ENCODE measurements at regions not wholly inside any gene's neighbourhood (a gene's known extent, or its start where the extent isn't known, plus 50 kb on each side); places are given as distances from the start of the nearest gene placed in this dataset.

DNA sequence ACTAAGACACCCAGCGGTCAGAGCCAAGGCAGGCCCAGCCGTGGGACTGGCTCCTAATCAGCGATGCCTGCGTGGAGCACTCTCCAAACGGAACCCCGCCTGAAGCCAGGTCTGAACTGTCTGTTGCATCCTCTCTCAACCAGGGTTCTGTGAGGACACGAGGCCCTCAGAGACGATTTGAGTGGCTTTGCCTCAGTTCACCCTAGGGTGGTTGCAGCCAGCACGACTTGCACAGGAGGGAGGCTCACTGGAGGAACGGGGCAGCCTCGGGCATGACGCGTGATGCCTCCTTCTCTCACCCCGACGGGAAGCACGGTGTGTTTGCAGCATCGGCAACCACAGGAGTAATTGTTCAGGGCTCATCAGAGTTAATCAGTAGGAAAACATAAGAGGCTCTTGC is 336.4 kb downstream of the EIPR1 start:
- Histone ChIP-seq H3K4me1 (ENCODE audit: control insufficient read depth, extremely low read depth, insufficient read depth, low read length) (no peaks in the 10 kb centered on the region), H3K27ac (ENCODE audit: insufficient read depth, low read length) (no peak overlapping the region), H3K9me3 (ENCODE audit: control insufficient read depth, insufficient read depth, low read depth, low read length) (peaks cover 2% of the 10 kb centered on the region), H3K36me3 (ENCODE audit: control insufficient read depth, insufficient read depth, low read length) (no peaks in the 10 kb centered on the region), H4K20me1 (ENCODE audit: control insufficient read depth, extremely low read depth, insufficient read depth, low read length) (no peaks in the 10 kb centered on the region), H3K79me2 (ENCODE audit: control insufficient read depth, insufficient read depth, low read length) (no peaks in the 10 kb centered on the region), H3K9ac (ENCODE audit: insufficient read depth, low read length) (no peak overlapping the region), H3K4me3 (replicated peaks in 1 of 4; ENCODE audit: control extremely low read depth in 1 of 4, insufficient read depth in 1 of 4, low read depth in 3 of 4, low read length in 4 of 4) (no peak overlapping the region), H3K27me3 (ENCODE audit: control insufficient read depth, insufficient read depth, low read length) (no peaks in the 10 kb centered on the region), H2AFZ (ENCODE audit: low read length) (no peak overlapping the region), H3K4me2 (ENCODE audit: extremely low read depth, insufficient read depth, low read length) (no peak overlapping the region)
- no peak for TF ChIP-seq EZH2 (IDR thresholded peaks at IDR 0.05; ENCODE audit: low read length, missing control alignments)
- TF ChIP-seq, protein P1, sequence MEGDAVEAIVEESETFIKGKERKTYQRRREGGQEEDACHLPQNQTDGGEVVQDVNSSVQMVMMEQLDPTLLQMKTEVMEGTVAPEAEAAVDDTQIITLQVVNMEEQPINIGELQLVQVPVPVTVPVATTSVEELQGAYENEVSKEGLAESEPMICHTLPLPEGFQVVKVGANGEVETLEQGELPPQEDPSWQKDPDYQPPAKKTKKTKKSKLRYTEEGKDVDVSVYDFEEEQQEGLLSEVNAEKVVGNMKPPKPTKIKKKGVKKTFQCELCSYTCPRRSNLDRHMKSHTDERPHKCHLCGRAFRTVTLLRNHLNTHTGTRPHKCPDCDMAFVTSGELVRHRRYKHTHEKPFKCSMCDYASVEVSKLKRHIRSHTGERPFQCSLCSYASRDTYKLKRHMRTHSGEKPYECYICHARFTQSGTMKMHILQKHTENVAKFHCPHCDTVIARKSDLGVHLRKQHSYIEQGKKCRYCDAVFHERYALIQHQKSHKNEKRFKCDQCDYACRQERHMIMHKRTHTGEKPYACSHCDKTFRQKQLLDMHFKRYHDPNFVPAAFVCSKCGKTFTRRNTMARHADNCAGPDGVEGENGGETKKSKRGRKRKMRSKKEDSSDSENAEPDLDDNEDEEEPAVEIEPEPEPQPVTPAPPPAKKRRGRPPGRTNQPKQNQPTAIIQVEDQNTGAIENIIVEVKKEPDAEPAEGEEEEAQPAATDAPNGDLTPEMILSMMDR (conservative IDR thresholded peaks at IDR 0.05 in 1 of 2, IDR thresholded peaks at IDR 0.05 in 1 of 2; ENCODE audit: low read depth in 1 of 2, low read length in 2 of 2), result no peak
- no peak for DNase-seq (ENCODE audit: low read depth in 2 of 2)

GRCh38 chr2:3040496-3041140 is 337.0 kb downstream of the EIPR1 start:
- Histone ChIP-seq H3K4me1 (ENCODE audit: control insufficient read depth, extremely low read depth, insufficient read depth, low read length) (no peaks in the 10 kb centered on the region), H3K27me3 (ENCODE audit: control insufficient read depth, insufficient read depth, low read length) (no peaks in the 10 kb centered on the region), H3K9me3 (ENCODE audit: control insufficient read depth, insufficient read depth, low read depth, low read length) (peaks cover 1% of the 10 kb centered on the region), H3K4me3 (replicated peaks in 1 of 4; ENCODE audit: control extremely low read depth in 1 of 4, insufficient read depth in 1 of 4, low read depth in 3 of 4, low read length in 4 of 4) (no peak overlapping the region), H3K36me3 (ENCODE audit: control insufficient read depth, insufficient read depth, low read length) (no peaks in the 10 kb centered on the region), H3K27ac (ENCODE audit: insufficient read depth, low read length) (no peak overlapping the region), H3K9ac (ENCODE audit: insufficient read depth, low read length) (no peak overlapping the region), H3K4me2 (ENCODE audit: extremely low read depth, insufficient read depth, low read length) (no peak overlapping the region), H3K79me2 (ENCODE audit: control insufficient read depth, insufficient read depth, low read length) (no peaks in the 10 kb centered on the region), H4K20me1 (ENCODE audit: control insufficient read depth, extremely low read depth, insufficient read depth, low read length) (no peaks in the 10 kb centered on the region), H2AFZ (ENCODE audit: low read length) (no peak overlapping the region)
- no peak for DNase-seq (ENCODE audit: low read depth in 2 of 2)
- TF ChIP-seq, protein P1 (conservative IDR thresholded peaks at IDR 0.05 in 1 of 2, IDR thresholded peaks at IDR 0.05 in 1 of 2; ENCODE audit: low read depth in 1 of 2, low read length in 2 of 2), result no peak
- TF ChIP-seq EZH2 (IDR thresholded peaks at IDR 0.05; ENCODE audit: low read length, missing control alignments), result no peak

- no peaks in the 10 kb centered on the region for H4K20me1 ChIP-seq (ENCODE audit: control insufficient read depth, extremely low read depth, insufficient read depth, low read length)
- H3K79me2 ChIP-seq (ENCODE audit: control insufficient read depth, insufficient read depth, low read length), result no peaks in the 10 kb centered on the region
- H2AFZ ChIP-seq (ENCODE audit: low read length), result no peak overlapping the region
- H3K9me3 ChIP-seq (ENCODE audit: control insufficient read depth, insufficient read depth, low read depth, low read length), result no peaks in the 10 kb centered on the region
- no peak for TF ChIP-seq EZH2 (IDR thresholded peaks at IDR 0.05; ENCODE audit: low read length, missing control alignments)
- TF ChIP-seq, protein P1 (conservative IDR thresholded peaks at IDR 0.05 in 1 of 2, IDR thresholded peaks at IDR 0.05 in 1 of 2; ENCODE audit: low read depth in 1 of 2, low read length in 2 of 2), result no peak
- no peak overlapping the region for H3K4me3 ChIP-seq (replicated peaks in 1 of 4; ENCODE audit: control extremely low read depth in 1 of 4, insufficient read depth in 1 of 4, low read depth in 3 of 4, low read length in 4 of 4)
- no peak for DNase-seq (ENCODE audit: low read depth in 2 of 2)
- H3K27me3 ChIP-seq (ENCODE audit: control insufficient read depth, insufficient read depth, low read length), result no peaks in the 10 kb centered on the region
- no peak overlapping the region for H3K27ac ChIP-seq (ENCODE audit: insufficient read depth, low read length)
- no peak overlapping the region for H3K4me2 ChIP-seq (ENCODE audit: extremely low read depth, insufficient read depth, low read length)
- no peaks in the 10 kb centered on the region for H3K4me1 ChIP-seq (ENCODE audit: control insufficient read depth, extremely low read depth, insufficient read depth, low read length)
- H3K36me3 ChIP-seq (ENCODE audit: control insufficient read depth, insufficient read depth, low read length), result no peaks in the 10 kb centered on the region
- H3K9ac ChIP-seq (ENCODE audit: insufficient read depth, low read length), result no peak overlapping the region
Measured at GRCh38 chr2:3040066-3040428, 337.6 kb downstream of the EIPR1 start.

Measured in fibroblast of lung (primary cell).